Globus pallidus (tissue), 1 donor: ENCODE measurements at regions not wholly inside any gene's neighbourhood (a gene's known extent, or its start where the extent isn't known, plus 50 kb on each side); places are given as distances from the start of the nearest gene placed in this dataset.

ENCODE experiments used
- DNase-seq: peaks from one replicate; pipeline ENCODE4 v3.0.0-alpha.2; 2015; ENCODE audit warnings: low spot score

DNA sequence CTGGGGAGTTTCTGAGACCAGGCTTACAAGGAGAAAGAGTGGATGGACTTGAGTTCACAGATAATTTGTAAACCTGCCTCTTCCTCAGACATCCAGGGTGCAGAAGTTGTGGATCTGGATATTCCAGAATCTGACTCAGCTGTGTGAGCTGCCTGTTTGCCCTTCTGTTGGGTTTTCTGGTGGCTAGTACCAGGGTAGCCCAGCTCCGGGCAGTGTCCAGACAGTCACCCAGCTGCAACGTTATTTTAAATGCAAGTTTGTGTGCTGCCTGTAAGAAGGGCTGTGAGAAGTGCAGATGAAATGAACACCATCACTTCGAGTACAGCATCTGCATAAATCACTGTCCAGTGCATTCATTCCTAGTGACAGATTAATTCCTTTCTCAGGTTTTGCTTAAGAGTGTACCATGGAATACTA is 1053.0 kb downstream of the TUSC7 start:
- DNase-seq, result no peak

DNA sequence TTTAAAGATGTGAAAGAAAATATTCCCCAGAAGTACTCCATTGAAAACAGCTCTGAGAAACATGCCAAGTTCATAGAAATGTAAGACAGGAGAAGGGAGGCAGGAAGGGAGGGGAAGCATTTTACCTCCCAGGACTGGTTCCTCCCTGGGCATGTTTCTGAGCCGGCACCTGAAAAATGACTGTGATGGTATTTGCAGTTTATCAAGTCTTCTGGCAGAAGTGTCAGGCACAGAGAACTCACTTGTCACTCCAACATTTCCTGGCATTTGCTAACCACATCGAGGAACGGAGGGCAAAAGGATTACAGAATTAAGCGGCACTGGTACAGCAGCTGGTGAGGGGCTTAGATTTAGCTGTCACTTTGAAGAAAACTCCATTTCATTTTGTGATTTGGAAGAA is 1054.0 kb downstream of the TUSC7 start:
- DNase-seq, result no peak

DNA sequence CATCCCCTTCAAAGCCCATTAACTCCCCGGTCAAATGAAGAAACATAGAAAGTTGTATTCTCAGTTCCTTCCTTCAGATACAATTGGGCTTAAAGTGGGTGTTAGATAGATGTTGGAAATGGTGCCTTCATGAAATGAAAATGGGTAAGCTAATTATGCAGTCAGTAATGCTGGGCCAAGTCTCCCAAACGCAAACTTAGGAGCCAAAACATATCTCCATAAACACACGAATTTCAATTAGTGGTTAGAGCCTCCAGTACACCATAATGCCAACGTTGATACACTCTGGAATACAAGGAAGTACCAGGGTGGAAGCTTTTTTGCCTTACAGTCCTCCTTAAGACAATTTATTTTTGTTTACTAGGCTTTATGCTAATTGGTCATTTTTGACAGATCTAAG is 1059.0 kb downstream of the TUSC7 start:
- no peak for DNase-seq

GRCh38 chr3:117774130-117774529 is 1064.6 kb downstream of the TUSC7 start:
- no peak for DNase-seq

DNA sequence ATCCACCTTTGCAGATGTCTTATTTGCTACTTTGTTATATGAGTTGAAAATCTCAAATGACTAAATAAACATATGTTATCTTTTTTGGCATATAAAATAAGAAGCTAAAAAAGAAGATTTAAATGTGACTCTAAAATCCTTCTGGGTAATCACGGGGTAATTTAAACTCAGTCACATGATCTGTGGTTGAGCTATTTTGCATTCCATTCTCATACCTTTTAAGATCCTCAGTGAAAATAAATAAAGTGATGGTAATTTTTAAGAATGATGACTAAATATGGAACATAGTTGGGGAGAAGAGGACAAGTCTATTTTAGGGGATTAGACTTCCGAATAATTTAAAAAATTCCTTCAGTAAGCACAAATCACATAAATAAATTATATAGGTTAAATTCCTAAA is 1076.8 kb downstream of the TUSC7 start:
- DNase-seq, result no peak

DNA sequence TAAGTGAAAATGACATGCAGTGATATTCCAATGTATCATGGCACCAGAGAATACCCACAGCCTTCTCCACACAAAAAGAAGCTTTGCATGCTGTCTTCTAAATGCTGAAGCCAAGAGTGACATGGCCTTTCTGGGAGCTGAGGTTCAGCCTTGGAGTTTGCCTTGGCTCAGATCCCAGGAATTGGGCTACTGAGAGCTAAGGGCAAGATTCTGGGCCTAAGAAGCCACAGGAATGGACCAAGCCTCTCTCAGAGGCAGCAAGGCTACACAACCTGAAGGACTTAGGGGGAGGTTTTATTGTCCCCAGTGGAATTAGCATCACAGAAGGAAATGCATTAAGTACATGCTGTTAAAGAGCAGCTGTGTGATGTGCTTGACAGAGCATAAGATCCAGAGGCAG is 1078.5 kb downstream of the TUSC7 start:
- no peak for DNase-seq

- no peak for DNase-seq
Observed at GRCh38 chr3:117788506-117788905, 1078.9 kb downstream of the TUSC7 start.

GRCh38 chr3:117790235-117790987 is 1080.8 kb downstream of the TUSC7 start:
- DNase-seq, result no peak

DNA sequence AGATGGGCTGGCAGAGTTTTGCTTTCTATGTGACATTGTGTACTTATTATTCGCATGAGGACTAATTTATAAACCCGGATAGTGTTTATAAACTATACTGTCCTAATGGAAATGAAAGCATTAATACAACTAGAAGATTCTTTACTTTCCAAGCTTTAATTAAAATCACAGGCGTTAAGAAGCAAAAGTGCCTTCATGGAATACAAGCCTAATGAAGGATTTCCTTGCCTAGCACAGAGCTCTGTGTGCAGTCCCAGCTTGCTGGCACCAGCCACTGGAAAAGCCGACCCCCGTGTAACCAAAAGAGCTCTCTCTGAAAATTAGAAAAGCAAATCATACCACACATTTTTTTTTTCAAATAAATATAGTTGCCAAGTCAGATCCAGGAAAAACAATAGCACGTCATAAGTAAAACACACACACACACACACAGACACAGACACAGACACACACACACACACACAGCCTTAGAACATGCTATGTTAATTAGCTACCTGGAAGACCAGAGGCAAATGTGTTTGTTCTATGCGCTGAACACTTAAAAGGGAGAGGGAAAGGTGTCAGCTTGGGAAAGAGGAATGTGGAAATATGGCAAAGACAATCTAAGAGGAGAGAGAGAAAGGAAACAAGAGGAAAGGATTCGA is 1084.2 kb downstream of the TUSC7 start:
- no peak for DNase-seq

GRCh38 chr3:117798221-117798620 is 1088.6 kb downstream of the TUSC7 start:
- no peak for DNase-seq

GRCh38 chr3:117798687-117799386 is 1089.3 kb downstream of the TUSC7 start:
- DNase-seq, result no peak

DNA sequence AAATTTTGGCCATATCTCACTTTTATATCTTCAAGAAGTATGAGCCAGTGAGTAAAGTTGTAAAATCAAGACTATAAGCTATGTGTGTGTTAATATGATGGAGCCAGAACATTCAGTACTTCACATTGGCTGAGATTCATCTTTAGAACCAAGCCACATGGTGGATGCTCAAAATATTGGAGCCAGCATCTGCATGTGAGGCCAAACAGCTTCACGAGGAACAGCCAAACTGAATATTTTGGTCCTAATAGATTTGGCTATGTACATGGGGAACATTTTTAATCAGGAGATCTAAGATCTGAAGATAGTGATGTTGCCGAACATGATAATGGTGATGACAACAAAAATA is 1089.8 kb downstream of the TUSC7 start:
- no peak for DNase-seq

DNA sequence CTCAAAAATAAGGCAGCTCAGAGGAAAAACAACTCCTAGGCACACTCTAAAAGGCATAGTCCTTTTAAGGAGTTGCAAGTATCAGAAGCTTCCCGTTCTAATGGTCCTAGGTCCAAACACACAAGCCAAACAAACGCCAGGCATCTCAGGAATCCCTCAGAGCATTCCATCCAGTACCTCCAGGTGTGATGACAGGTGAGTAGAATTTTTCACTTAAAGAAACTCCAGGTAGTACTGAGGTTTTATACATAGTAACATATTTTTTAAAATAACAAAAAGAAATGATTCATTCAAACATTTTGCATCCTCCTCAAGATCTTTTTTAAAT is 1092.3 kb downstream of the TUSC7 start:
- DNase-seq, result no peak

- DNase-seq, result peak; percentile 21
Observed at GRCh38 chr3:117809186-117810081, 1099.9 kb downstream of the TUSC7 start.

GRCh38 chr3:117811786-117812185 is 1102.2 kb downstream of the TUSC7 start:
- DNase-seq, result peak; percentile 34

DNA sequence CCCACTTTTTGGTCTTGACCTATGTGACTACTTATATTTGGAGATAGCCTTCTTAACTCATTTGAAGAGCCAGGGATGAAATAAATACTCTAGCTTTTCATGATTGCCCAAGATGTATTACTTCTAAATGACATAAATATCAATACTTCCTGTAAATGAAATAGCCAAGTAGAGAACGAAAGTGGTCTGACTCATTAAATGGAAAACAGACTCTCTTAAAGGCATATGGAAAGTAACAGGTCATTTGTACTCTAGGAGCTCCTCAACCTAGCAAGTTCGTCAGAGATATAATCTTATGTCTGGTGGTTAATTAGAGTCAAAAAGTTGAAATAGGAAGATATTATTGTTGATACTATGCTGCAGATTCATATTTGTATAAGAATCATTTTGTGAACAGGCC is 1105.4 kb downstream of the TUSC7 start:
- DNase-seq, result no peak

DNA sequence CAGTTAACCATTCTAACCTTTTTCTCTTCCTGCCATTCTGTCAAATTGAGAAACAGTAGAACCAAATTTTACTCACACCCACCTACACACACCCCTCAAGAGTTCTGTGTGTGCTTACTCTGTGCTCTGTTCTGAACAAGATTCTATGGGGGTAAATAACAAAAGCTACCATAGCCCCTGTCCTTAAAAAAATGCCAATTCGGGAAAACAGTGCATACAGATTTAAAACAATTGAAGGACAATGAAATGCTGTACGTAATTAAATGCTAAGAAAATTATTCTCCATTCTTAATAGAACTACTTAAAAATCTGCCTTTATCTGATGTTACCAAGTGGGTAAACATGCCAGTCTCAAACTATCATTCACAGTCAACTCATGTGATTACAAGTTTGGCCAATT is 1107.5 kb downstream of the TUSC7 start:
- DNase-seq, result no peak

- no peak for DNase-seq
Observed at GRCh38 chr3:117818592-117818991, 1109.0 kb downstream of the TUSC7 start.

DNA sequence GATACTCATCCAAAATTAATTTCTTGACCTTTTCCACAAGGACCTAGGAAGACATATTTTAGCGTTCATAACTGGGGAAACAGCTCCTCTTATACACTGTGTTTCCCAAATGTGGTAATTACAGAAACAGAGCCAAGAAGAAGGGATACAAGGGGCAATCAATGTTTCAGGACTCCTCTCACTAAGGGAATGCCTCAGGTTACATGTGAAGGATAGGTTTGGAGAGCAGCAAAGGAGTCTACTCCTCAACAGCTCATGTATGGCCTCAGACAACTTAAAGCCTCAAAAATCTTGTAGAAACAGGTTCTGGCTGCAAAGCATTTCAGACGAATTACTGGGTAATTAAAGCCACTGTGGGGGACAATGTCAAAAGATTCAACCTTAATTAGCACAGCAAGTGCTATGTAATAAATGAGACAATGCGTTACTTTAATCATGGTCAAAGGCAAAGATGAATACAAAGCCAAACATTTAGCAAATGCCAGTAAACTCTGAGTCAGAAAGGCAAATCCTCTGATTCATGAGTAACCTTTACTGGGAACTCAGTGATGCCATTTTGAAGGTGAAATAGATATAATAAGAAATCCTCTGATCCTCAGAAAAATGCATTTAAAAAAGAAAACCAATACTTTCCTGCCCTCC is 1111.2 kb downstream of the TUSC7 start:
- DNase-seq, result no peak

- DNase-seq, result no peak
Observed at GRCh38 chr3:117822416-117822815, 1112.8 kb downstream of the TUSC7 start.

DNA sequence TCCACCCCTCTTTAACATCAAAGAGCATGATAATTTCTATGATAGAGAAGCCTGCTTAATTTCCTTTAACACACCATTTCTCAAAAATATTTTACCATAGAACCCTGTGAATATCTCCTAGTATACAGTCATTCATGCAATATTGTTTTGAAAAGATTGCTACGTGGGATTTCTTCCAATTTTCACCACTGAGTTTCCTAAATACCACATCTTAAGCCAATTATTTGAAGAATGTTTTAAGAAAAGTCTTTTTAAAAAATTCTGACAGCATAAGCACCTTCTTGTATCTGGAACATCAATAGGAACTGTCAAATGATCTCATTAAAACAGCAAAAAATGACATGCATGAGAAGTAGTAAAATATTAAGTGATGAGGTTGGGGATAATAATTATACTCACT is 1126.7 kb downstream of the TUSC7 start:
- no peak for DNase-seq

DNA sequence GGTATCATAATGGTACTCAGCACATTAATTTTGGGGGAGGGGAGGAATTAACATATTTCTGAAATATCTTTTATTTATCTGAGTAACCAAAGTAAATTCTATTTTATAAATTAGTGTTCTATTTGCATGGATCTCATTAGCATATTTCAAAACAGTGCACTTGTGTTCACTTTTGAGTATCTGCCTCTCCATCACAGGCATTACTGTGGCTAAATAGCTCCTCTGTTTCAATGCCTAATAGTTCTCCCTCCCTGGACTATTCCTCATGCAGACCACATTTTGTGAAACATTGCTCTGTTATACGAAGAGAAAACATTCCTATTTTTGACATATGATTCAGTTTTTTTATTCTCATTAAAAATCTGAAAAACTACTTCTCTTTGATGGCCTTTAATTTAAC is 1127.8 kb downstream of the TUSC7 start:
- peak; percentile 48 for DNase-seq
